Lower leg skin (tissue), 4 donors: ENCODE measurements at regions not wholly inside any gene's neighbourhood (a gene's known extent, or its start where the extent isn't known, plus 50 kb on each side); places are given as distances from the start of the nearest gene placed in this dataset.

Experiments used
- DNase-seq, 2 donors: peaks; one replicate each; pipeline ENCODE4 v3.0.0-alpha.2; 2019; ENCODE audit warnings: low spot score in 2 of 2
- H3K4me3 ChIP-seq: fragments of 200-600 bp; sonication (generic); 2 replicates; pipeline ENCODE4 v1.5.1; 2017; ENCODE audit warnings: mild to moderate bottlenecking, low read depth; ENCODE audit not compliant: poor library complexity, severe bottlenecking
- POLR2A ChIP-seq, 2 donors: fragments of 450-650 bp; IDR thresholded peaks; one replicate each; pipeline ENCODE4 v1.6.1; 2016 to 2017; ENCODE audit warnings: antibody characterized with exemption in 2 of 2, mild to moderate bottlenecking in 1 of 2, moderate library complexity in 1 of 2
- WGBS, 2 donors: methylation state at CpG; one replicate each; pipeline ENCODE4 v1.1.5; 2018; 5-methylcytosine and 5-hydroxymethylcytosine counted together
- intact Hi-C: fragments of 100-400 bp; cut with DNase I; formaldehyde crosslinking; loops from one replicate; pipeline ENCODE4 v1.15.0; 2023; ENCODE audit warnings: low total_unique reads
- TF ChIP-seq, protein P1 (sequence below), 3 donors: fragments of 450-650 bp; IDR thresholded peaks; one replicate each; pipeline ENCODE4 v1.5.1; 2016; ENCODE audit warnings: antibody characterized with exemption in 3 of 3, mild to moderate bottlenecking in 3 of 3, moderate library complexity in 2 of 3

- DNase-seq, result no peak
- TF ChIP-seq, protein P1, sequence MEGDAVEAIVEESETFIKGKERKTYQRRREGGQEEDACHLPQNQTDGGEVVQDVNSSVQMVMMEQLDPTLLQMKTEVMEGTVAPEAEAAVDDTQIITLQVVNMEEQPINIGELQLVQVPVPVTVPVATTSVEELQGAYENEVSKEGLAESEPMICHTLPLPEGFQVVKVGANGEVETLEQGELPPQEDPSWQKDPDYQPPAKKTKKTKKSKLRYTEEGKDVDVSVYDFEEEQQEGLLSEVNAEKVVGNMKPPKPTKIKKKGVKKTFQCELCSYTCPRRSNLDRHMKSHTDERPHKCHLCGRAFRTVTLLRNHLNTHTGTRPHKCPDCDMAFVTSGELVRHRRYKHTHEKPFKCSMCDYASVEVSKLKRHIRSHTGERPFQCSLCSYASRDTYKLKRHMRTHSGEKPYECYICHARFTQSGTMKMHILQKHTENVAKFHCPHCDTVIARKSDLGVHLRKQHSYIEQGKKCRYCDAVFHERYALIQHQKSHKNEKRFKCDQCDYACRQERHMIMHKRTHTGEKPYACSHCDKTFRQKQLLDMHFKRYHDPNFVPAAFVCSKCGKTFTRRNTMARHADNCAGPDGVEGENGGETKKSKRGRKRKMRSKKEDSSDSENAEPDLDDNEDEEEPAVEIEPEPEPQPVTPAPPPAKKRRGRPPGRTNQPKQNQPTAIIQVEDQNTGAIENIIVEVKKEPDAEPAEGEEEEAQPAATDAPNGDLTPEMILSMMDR (IDR thresholded peaks at IDR 0.05), result no peak
- TF ChIP-seq POLR2A (IDR thresholded peaks at IDR 0.05), result no peak
- H3K4me3 ChIP-seq, result no peak overlapping the region
- intact Hi-C loops, result no loop called here
- 92 to 93% methylated on average over 2 of the region's 2 CpGs for WGBS, 2 donors
Observed at GRCh38 chr3:181660337-181660736, 51.4 kb upstream of the SOX2 start.

GRCh38 chr3:181637456-181637855, 74.3 kb upstream of the SOX2 start:
- intact Hi-C loops, result no loop called here
- TF ChIP-seq POLR2A (IDR thresholded peaks at IDR 0.05), result no peak
- TF ChIP-seq, protein P1 (IDR thresholded peaks at IDR 0.05), result no peak
- no peak for DNase-seq
- WGBS, 2 donors, result 59 to 77% methylated on average over 1 of the region's 1 CpG
- no peak overlapping the region for H3K4me3 ChIP-seq

DNA sequence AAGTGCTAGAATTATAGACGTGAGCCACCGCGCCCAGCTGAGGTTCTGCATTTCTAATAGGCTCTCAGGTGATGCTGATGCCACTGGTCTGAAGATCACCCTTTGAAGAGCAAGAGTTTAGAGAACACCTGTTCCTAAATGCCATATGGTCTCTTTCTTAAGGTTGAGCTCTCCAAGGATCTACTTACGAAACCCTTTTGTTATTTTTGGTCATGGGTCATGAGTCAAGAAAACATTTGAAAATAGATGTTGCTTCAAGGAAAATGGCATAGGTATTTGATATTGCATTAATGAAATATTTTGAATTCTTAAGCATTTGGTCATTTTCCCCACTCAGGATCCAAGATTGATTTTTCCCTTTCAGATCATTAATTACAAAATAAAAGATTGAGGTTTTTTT, 74.7 kb upstream of the SOX2 start:
- no peak for DNase-seq
- TF ChIP-seq POLR2A (IDR thresholded peaks at IDR 0.05), result no peak
- TF ChIP-seq, protein P1 (IDR thresholded peaks at IDR 0.05), result no peak
- 87 to 96% methylated on average over 4 of the region's 4 CpGs for WGBS, 2 donors
- intact Hi-C loops, result no loop called here
- H3K4me3 ChIP-seq, result no peak overlapping the region

DNA sequence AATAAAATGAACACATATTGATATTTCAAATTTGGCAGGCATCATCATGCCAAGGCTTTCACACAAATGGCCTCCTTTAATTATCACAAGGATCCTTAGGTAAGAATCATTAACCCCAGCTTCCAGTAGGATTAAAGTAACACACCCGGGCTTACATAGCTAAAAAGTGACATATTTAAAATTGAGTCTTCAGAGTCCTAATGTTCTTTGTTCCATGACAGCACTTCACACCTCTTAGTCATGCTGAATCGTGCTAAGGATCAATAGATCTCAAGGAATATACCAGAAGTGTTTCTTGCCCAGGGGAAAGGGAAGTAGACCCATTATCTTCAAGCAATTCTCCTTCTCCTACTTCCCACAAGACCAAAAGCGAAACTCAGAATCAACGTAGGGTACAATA, 76.6 kb upstream of the SOX2 start:
- intact Hi-C loops, result no loop called here
- TF ChIP-seq, protein P1 (IDR thresholded peaks at IDR 0.05), result no peak
- TF ChIP-seq POLR2A (IDR thresholded peaks at IDR 0.05), result no peak
- no peak overlapping the region for H3K4me3 ChIP-seq
- DNase-seq, result no peak
- 77 to 79% methylated on average over 4 of the region's 4 CpGs for WGBS, 2 donors

- DNase-seq, result no peak
- intact Hi-C loops, result no loop called here
- WGBS, 2 donors, result 79 to 82% methylated on average over 7 of the region's 7 CpGs
Observed at GRCh38 chr3:181633556-181633955, 78.2 kb upstream of the SOX2 start.

DNA sequence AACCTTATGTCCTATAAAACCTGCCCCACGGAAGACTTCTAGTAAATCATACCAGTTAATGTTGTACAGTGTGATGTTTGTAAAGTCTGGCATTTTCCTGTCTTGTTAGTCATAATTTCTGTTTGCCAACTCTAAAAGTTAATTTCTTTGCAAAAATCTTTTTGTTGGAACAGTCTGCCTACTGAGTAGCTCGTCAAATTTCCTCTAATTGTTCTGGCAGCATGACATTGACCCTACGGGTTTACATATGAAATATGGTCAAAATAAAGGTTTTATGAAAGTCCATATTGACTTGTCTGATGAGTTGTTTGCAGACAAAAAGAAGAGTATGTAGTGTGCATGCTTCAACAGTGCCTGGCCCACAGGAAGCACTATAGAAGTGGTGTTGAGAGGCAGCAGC, 79.8 kb upstream of the SOX2 start:
- 44 to 52% methylated on average over 3 of the region's 3 CpGs for WGBS, 2 donors
- TF ChIP-seq POLR2A (IDR thresholded peaks at IDR 0.05), result no peak
- TF ChIP-seq, protein P1 (IDR thresholded peaks at IDR 0.05), result no peak

More at GRCh38 chr3:181633556-181633955, 78.2 kb upstream of the SOX2 start:
- no peak overlapping the region for H3K4me3 ChIP-seq
- TF ChIP-seq, protein P1 (IDR thresholded peaks at IDR 0.05), result no peak
- no peak for TF ChIP-seq POLR2A (IDR thresholded peaks at IDR 0.05)

More for the DNA sequence above, 79.8 kb upstream of the SOX2 start:
- intact Hi-C loops, result no loop called here
- DNase-seq, result no peak
- no peak overlapping the region for H3K4me3 ChIP-seq
